GM23248 (cell line): ENCODE measurements at regions not wholly inside any gene's neighbourhood (a gene's known extent, or its start where the extent isn't known, plus 50 kb on each side); places are given as distances from the start of the nearest gene placed in this dataset.

ENCODE experiments used
- EZH2 ChIP-seq: fragments of 200-600 bp; sonication (generic); IDR thresholded peaks from 2 replicates; pipeline ENCODE4 v1.6.1; 2018; ENCODE audit warnings: antibody characterized with exemption, mild to moderate bottlenecking; ENCODE audit not compliant: insufficient read depth, poor library complexity, severe bottlenecking
- EZH2phosphoT487 ChIP-seq: fragments of 200-600 bp; sonication (generic); IDR thresholded peaks from 2 replicates; pipeline ENCODE4 v1.6.1; 2018; ENCODE audit warnings: antibody characterized with exemption, moderate library complexity, mild to moderate bottlenecking, low read depth; ENCODE audit not compliant: insufficient read depth

DNA sequence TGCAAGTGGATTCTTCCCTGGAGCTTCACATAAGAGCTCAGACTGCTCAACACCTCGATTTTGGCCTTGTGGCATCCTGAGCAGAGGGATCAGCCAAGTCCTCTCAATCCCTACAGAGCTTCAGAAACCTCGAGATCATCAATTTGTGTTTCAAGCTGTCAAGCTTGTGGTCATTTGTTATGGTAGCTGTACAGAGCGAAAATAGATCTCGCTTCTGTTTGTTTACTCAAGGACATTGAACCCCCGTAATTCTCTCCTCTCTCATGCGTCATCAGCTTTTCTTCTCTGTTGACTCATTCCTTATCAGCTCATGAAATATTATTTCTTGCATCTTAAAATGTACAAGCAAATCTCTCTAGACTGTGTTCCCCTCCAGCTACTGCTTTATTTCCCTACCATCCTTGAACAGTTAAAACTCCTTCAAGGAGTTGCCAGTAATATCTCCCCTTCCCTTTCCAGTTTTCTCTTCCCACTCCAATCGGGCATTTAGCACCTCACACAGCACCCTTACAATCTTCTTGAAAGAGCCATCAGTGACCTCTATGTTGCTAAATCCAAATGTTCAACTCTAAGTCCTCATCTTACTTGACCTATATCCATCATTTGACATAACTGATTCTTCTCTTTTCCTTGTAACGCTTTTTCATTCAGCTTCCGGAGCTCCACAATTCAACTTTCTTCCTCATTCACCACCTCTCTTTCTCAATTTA is 106.2 kb upstream of the FAT1 start:
- no peak for TF ChIP-seq EZH2
- TF ChIP-seq EZH2phosphoT487: no peak
